ENCODE measurements at regions not wholly inside any gene's neighbourhood (a gene's known extent, or its start where the extent isn't known, plus 50 kb on each side); places are given as distances from the start of the nearest gene placed in this dataset.

DNA sequence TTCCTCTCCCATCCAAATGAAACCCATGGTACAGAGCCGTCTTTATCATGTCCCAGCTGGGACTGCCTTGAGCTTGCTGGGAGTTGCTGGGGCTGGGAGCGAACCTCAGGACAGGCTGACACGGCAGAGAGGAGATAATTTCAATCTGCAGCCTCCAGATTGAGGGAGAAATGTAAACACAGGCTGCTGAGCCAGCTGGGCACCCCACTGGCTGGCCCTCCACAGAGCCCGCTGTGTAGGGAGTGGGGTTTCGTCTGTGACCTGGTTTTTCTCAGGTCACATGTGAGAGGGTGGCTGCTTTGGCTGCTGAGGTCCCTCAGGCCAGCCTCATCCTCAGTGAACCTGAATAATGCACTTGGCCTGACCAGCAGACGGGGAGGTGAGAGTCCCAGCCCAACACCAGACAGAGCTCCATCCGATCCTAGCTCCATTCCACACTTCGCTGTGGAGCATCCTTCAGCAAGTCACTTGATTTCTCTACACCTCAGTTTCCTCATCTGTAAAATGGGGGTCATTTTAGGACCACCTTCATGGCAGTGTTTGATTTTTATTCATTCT is 121.6 kb upstream of the MRPS22 start:
- no peaks in the 10 kb centered on the region for H3K9me3 ChIP-seq (ENCODE audit: control insufficient read depth in 2 of 3, low read length in 3 of 3)
- no peak overlapping the region for H3K4me3 Mint-ChIP-seq

DNA sequence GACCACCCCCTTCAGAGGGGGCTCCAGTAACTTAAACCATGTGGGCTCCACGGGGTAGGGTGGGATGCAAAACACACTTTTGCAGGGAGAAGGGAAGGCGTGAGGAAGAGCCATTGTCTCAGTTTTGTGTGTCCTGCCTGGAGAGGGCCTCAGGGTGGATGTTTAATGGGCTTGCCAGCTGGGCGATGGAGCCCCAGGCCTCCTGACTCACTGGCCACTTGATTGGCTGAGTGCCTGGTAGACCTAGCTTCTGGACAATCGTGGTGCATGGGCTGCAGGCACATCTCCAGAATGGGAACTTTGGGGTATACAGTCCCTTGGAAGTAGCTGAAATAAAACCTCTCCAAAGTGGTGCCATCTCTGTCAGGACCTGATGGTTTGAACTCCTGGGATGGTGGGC is 118.3 kb upstream of the MRPS22 start:
- H3K27me3 Mint-ChIP-seq = peaks cover 0 to 15% (median 6%) of the 10 kb centered on the region in 5 donors
- CTCF ChIA-PET = no interaction called here
- H3K27ac Mint-ChIP-seq = no peak overlapping the region
- intact Hi-C loops (cut with micrococcal nuclease) = no loop called here
- POLR2A ChIA-PET = no interaction called here
- no peaks in the 10 kb centered on the region for H3K36me3 Mint-ChIP-seq
- DNase-seq = no peak
- ATAC-seq = no peak
- no peaks in the 10 kb centered on the region for H3K9me3 Mint-ChIP-seq
- H3K9me3 ChIP-seq (ENCODE audit: control insufficient read depth in 2 of 3, low read length in 3 of 3) = no peaks in the 10 kb centered on the region
- H3K27ac ChIP-seq (ENCODE audit: low read depth, low read length) = no peak overlapping the region
- no peak overlapping the region for H3K4me3 Mint-ChIP-seq
- no peaks in the 10 kb centered on the region for H3K4me1 Mint-ChIP-seq
- no peaks in the 10 kb centered on the region for H3K36me3 ChIP-seq (ENCODE audit: control insufficient read depth in 2 of 3, insufficient read depth in 3 of 3, low read length in 3 of 3)
- no peaks in the 10 kb centered on the region for H3K27me3 ChIP-seq (ENCODE audit: control insufficient read depth in 2 of 2, insufficient read depth in 2 of 2, low read length in 2 of 2)
- H3K4me1 ChIP-seq (ENCODE audit: control insufficient read depth in 2 of 2, insufficient read depth in 2 of 2, low read length in 2 of 2) = no peaks in the 10 kb centered on the region
- H3K4me3 ChIP-seq (ENCODE audit: low read length) = no peak overlapping the region

More for the DNA sequence above, 121.6 kb upstream of the MRPS22 start:
- ChIA-PET POLR2A (no interaction called here), CTCF (no interaction called here)
- intact Hi-C loops (cut with micrococcal nuclease) = no loop called here
- ATAC-seq (no peak), DNase-seq (no peak)
- Mint-ChIP-seq H3K9me3 (peaks cover 0 to 3% (median 0%) of the 10 kb centered on the region in 11 donors), H3K27ac (no peak overlapping the region), H3K27me3 (peaks cover 4 to 15% (median 5%) of the 10 kb centered on the region in 5 donors), H3K36me3 (no peaks in the 10 kb centered on the region), H3K4me1 (no peaks in the 10 kb centered on the region)
- H3K4me1 ChIP-seq (ENCODE audit: control insufficient read depth in 2 of 2, insufficient read depth in 2 of 2, low read length in 2 of 2) = no peaks in the 10 kb centered on the region
- no peak overlapping the region for H3K4me3 ChIP-seq (ENCODE audit: low read length)
- no peak overlapping the region for H3K27ac ChIP-seq (ENCODE audit: low read depth, low read length)
- H3K36me3 ChIP-seq (ENCODE audit: control insufficient read depth in 2 of 3, insufficient read depth in 3 of 3, low read length in 3 of 3) = no peaks in the 10 kb centered on the region
- H3K27me3 ChIP-seq (ENCODE audit: control insufficient read depth in 2 of 2, insufficient read depth in 2 of 2, low read length in 2 of 2) = no peaks in the 10 kb centered on the region

DNA sequence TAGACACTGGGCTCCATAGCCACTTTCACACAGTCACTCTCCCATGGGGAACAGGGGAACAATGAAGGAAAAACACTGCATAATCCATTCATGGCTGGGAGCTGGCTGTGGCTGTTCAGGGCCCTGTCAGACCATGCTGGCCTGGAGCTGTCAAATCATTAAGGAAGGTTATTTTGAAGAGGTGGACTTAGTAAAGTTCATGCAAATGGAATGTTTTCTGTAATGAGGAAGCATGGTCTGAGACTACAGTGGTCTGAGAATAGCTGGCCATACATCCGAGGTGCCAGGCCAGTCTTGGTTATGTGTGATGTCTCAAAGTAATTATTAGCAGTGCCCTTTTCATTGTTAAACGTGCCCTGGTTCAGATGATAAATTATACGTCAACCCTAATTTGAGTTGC is 117.1 kb upstream of the MRPS22 start:
- Mint-ChIP-seq H3K27ac (no peak overlapping the region), H3K9me3 (no peaks in the 10 kb centered on the region), H3K4me3 (no peak overlapping the region), H3K27me3 (peaks cover 0 to 8% (median 3%) of the 10 kb centered on the region in 5 donors), H3K36me3 (no peaks in the 10 kb centered on the region), H3K4me1 (no peaks in the 10 kb centered on the region)
- no peak overlapping the region for H3K4me3 ChIP-seq (ENCODE audit: low read length)
- H3K9me3 ChIP-seq (ENCODE audit: control insufficient read depth in 2 of 3, low read length in 3 of 3) = no peaks in the 10 kb centered on the region
- POLR2A ChIA-PET = no interaction called here
- intact Hi-C loops (cut with micrococcal nuclease) = no loop called here
- H3K27ac ChIP-seq (ENCODE audit: low read depth, low read length) = no peak overlapping the region
- no peak for DNase-seq
- H3K27me3 ChIP-seq (ENCODE audit: control insufficient read depth in 2 of 2, insufficient read depth in 2 of 2, low read length in 2 of 2) = no peaks in the 10 kb centered on the region
- ATAC-seq = no peak
- no peaks in the 10 kb centered on the region for H3K4me1 ChIP-seq (ENCODE audit: control insufficient read depth in 2 of 2, insufficient read depth in 2 of 2, low read length in 2 of 2)
- H3K36me3 ChIP-seq (ENCODE audit: control insufficient read depth in 2 of 3, insufficient read depth in 3 of 3, low read length in 3 of 3) = no peaks in the 10 kb centered on the region
- CTCF ChIA-PET = no interaction called here

DNA sequence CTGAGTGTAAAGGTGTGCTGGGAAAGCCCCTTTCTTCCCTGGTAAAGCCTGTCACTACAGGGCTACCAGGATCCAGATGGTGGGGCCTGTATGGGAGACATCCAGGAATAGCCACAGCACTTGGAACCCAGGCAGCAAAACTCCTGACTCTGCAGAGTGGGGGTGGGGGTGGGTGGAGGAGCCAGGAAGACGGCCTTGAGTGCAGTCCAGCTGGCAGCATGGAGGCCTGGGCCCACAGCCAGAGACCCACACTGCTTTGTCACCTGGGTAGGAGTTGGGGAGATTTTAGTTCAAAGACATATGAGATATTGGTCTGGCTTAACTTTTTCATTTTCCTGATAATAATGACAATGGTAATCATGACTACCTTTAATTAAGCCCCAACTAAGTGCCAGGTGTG is 116.7 kb upstream of the MRPS22 start:
- no peaks in the 10 kb centered on the region for H3K4me1 Mint-ChIP-seq

DNA sequence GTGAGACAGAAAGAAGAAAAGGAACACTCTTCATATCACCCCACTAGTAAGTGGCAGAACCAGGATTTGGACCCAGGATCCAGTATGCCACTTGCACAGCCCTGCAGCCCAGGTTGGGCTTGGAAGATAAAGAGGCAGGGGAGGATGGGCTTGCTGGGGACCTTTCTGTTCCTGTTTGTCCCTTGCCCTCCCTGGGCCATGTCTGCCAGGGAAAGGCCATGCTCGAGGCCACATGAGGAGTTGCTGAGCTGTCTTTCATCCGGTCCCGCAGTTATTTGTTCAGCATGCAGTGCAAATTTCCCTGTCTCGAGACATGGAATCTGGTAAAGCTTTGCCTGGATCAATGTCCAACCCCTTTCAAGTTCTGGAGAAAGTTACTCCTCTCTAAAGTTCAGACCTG is 116.0 kb upstream of the MRPS22 start:
- no peaks in the 10 kb centered on the region for H3K36me3 Mint-ChIP-seq
- Histone ChIP-seq H3K9me3 (ENCODE audit: control insufficient read depth in 2 of 3, low read length in 3 of 3) (no peaks in the 10 kb centered on the region), H3K4me3 (ENCODE audit: low read length) (no peak overlapping the region), H3K36me3 (ENCODE audit: control insufficient read depth in 2 of 3, insufficient read depth in 3 of 3, low read length in 3 of 3) (no peaks in the 10 kb centered on the region), H3K27me3 (ENCODE audit: control insufficient read depth in 2 of 2, insufficient read depth in 2 of 2, low read length in 2 of 2) (no peaks in the 10 kb centered on the region), H3K27ac (ENCODE audit: low read depth, low read length) (no peak overlapping the region), H3K4me1 (ENCODE audit: control insufficient read depth in 2 of 2, insufficient read depth in 2 of 2, low read length in 2 of 2) (no peaks in the 10 kb centered on the region)
- no peaks in the 10 kb centered on the region for H3K4me1 Mint-ChIP-seq
- H3K4me3 Mint-ChIP-seq = no peak overlapping the region
- ChIA-PET CTCF (no interaction called here), POLR2A (no interaction called here)
- peaks cover 0 to 4% (median 2%) of the 10 kb centered on the region in 5 donors for H3K27me3 Mint-ChIP-seq
- ATAC-seq (no peak), DNase-seq (no peak)
- H3K9me3 Mint-ChIP-seq = no peaks in the 10 kb centered on the region
- no peak overlapping the region for H3K27ac Mint-ChIP-seq
- intact Hi-C loops (cut with micrococcal nuclease) = no loop called here

More for the DNA sequence above, 116.7 kb upstream of the MRPS22 start:
- ChIA-PET CTCF (no interaction called here), POLR2A (no interaction called here)
- no peaks in the 10 kb centered on the region for H3K27me3 ChIP-seq (ENCODE audit: control insufficient read depth in 2 of 2, insufficient read depth in 2 of 2, low read length in 2 of 2)
- ATAC-seq (no peak), DNase-seq (no peak)
- no peaks in the 10 kb centered on the region for H3K36me3 ChIP-seq (ENCODE audit: control insufficient read depth in 2 of 3, insufficient read depth in 3 of 3, low read length in 3 of 3)
- Mint-ChIP-seq H3K4me3 (no peak overlapping the region), H3K27ac (no peak overlapping the region), H3K27me3 (peaks cover 0 to 8% (median 3%) of the 10 kb centered on the region in 5 donors), H3K9me3 (no peaks in the 10 kb centered on the region), H3K36me3 (no peaks in the 10 kb centered on the region)
- no peaks in the 10 kb centered on the region for H3K4me1 ChIP-seq (ENCODE audit: control insufficient read depth in 2 of 2, insufficient read depth in 2 of 2, low read length in 2 of 2)
- intact Hi-C loops (cut with micrococcal nuclease) = no loop called here
- H3K4me3 ChIP-seq (ENCODE audit: low read length) = no peak overlapping the region
- no peak overlapping the region for H3K27ac ChIP-seq (ENCODE audit: low read depth, low read length)
- H3K9me3 ChIP-seq (ENCODE audit: control insufficient read depth in 2 of 3, low read length in 3 of 3) = no peaks in the 10 kb centered on the region

DNA sequence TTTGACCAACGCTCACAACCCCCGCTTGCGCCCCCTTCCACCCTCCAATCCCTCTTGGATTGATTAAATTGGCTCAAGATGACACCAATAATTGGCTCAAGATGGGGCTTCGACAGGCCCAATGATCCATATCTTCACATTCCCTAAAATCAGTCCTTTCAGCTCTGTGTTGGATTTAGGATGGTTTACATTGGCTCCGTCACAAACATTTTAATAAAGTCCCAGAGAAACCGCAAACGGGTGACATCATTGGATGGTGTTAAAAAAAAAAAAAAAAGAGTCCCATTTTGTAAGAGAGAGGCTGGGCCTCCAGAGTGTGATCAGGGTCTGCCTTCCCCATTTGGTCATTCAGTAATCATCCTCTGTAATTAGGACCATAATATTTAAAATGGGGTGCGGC is 113.4 kb upstream of the MRPS22 start:
- H3K4me3 ChIP-seq (ENCODE audit: low read length) = no peak overlapping the region
- CTCF ChIA-PET = no interaction called here
- ATAC-seq = no peak
- peaks cover 0 to 4% (median under 1%) of the 10 kb centered on the region in 5 donors for H3K27me3 Mint-ChIP-seq
- H3K27me3 ChIP-seq (ENCODE audit: control insufficient read depth in 2 of 2, insufficient read depth in 2 of 2, low read length in 2 of 2) = no peaks in the 10 kb centered on the region
- no peaks in the 10 kb centered on the region for H3K4me1 ChIP-seq (ENCODE audit: control insufficient read depth in 2 of 2, insufficient read depth in 2 of 2, low read length in 2 of 2)
- intact Hi-C loops (cut with micrococcal nuclease) = no loop called here
- no peak for DNase-seq
- no peak overlapping the region for H3K4me3 Mint-ChIP-seq
- H3K36me3 Mint-ChIP-seq = no peaks in the 10 kb centered on the region
- POLR2A ChIA-PET = no interaction called here
- H3K9me3 Mint-ChIP-seq = no peaks in the 10 kb centered on the region
- no peaks in the 10 kb centered on the region for H3K9me3 ChIP-seq (ENCODE audit: control insufficient read depth in 2 of 3, low read length in 3 of 3)
- H3K27ac Mint-ChIP-seq = no peak overlapping the region
- H3K4me1 Mint-ChIP-seq = no peaks in the 10 kb centered on the region
- no peak overlapping the region for H3K27ac ChIP-seq (ENCODE audit: low read depth, low read length)
- H3K36me3 ChIP-seq (ENCODE audit: control insufficient read depth in 2 of 3, insufficient read depth in 3 of 3, low read length in 3 of 3) = no peaks in the 10 kb centered on the region

DNA sequence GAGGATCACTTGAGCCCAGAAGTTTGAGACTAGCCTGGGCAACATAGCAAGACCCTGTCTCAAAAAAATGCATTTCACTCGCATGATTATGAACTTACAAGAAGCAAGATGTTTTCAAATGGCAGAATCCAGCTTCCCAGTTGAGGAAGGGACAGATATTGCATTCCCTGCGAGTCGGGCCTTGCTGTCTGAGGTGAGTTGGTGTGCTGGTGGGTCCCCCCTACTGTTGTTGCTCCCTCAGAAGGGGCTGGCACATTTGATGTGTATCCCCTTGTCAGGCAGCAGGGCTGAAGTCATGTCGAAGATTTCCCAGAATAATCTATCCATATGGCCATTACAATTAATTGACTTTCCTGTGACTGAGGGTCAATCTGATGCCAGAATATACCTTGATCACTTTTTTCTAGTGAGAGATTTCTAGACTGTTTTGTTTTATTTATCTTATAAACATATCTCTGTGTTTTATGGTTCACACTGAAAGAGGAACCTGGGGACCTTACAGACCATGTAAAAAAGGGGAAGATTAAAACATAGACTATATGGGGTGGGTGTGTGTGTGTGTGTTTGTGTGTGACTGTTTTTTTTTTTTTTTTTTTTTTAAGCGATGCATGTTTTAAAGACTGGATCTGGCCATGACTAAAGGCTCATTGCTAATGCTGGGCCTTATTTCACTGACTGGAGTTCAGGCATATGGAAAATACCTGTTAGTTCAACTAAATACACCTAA is 112.1 kb upstream of the MRPS22 start:
- Mint-ChIP-seq H3K27ac (no peak overlapping the region), H3K4me3 (no peak overlapping the region), H3K4me1 (no peaks in the 10 kb centered on the region), H3K36me3 (no peaks in the 10 kb centered on the region), H3K9me3 (no peaks in the 10 kb centered on the region), H3K27me3 (peaks cover 3 to 6% (median 4%) of the 10 kb centered on the region in 5 donors)
- H3K4me1 ChIP-seq (ENCODE audit: control insufficient read depth in 2 of 2, insufficient read depth in 2 of 2, low read length in 2 of 2) = no peaks in the 10 kb centered on the region
- CTCF ChIA-PET = no interaction called here
- H3K4me3 ChIP-seq (ENCODE audit: low read length) = no peak overlapping the region
- no peaks in the 10 kb centered on the region for H3K27me3 ChIP-seq (ENCODE audit: control insufficient read depth in 2 of 2, insufficient read depth in 2 of 2, low read length in 2 of 2)
- POLR2A ChIA-PET = no interaction called here
- DNase-seq (no peak), ATAC-seq (peak; percentile 42)
- H3K27ac ChIP-seq (ENCODE audit: low read depth, low read length) = no peak overlapping the region
- no peaks in the 10 kb centered on the region for H3K36me3 ChIP-seq (ENCODE audit: control insufficient read depth in 2 of 3, insufficient read depth in 3 of 3, low read length in 3 of 3)
- intact Hi-C loops (cut with micrococcal nuclease) = no loop called here
- H3K9me3 ChIP-seq (ENCODE audit: control insufficient read depth in 2 of 3, low read length in 3 of 3) = no peaks in the 10 kb centered on the region

All from naive thymus-derived CD4-positive, alpha-beta T cell (primary cell).